ENCODE measurements at regions not wholly inside any gene's neighbourhood (a gene's known extent, or its start where the extent isn't known, plus 50 kb on each side); places are given as distances from the start of the nearest gene placed in this dataset.

- Histone ChIP-seq H3K27me3 (ENCODE audit: control insufficient read depth, extremely low read depth, insufficient read depth, low read length) (no peaks in the 10 kb centered on the region), H3K4me1 (ENCODE audit: control insufficient read depth, extremely low read depth, insufficient read depth, low read length) (peaks cover 58% of the 10 kb centered on the region), H3K4me2 (ENCODE audit: control insufficient read depth, extremely low read depth, insufficient read depth, low read depth, low read length) (no peak overlapping the region), H3K36me3 (ENCODE audit: control insufficient read depth in 2 of 2, extremely low read depth in 1 of 2, insufficient read depth in 2 of 2, low read length in 2 of 2) (no peaks in the 10 kb centered on the region), H3K79me2 (ENCODE audit: control insufficient read depth, insufficient read depth, low read length) (no peaks in the 10 kb centered on the region), H3K9me1 (ENCODE audit: control insufficient read depth, extremely low read depth, insufficient read depth, low read length) (no peaks in the 10 kb centered on the region), H3K27ac (ENCODE audit: control insufficient read depth, insufficient read depth, low read length) (no peak overlapping the region), H4K20me1 (ENCODE audit: control insufficient read depth, extremely low read depth, insufficient read depth, low read length) (no peaks in the 10 kb centered on the region), H3K9ac (ENCODE audit: control insufficient read depth, extremely low read depth, insufficient read depth, low read length) (no peak overlapping the region), H3K9me3 (ENCODE audit: control insufficient read depth, low read depth, low read length) (no peaks in the 10 kb centered on the region), H2AFZ (ENCODE audit: control insufficient read depth, low read length) (peak overlapping the region; percentile 49), H3K4me3 (ENCODE audit: control insufficient read depth in 2 of 3, extremely low read depth in 1 of 3, insufficient read depth in 2 of 3, low read depth in 1 of 3, low read length in 3 of 3) (no peak overlapping the region)
- TF ChIP-seq CTCF (optimal IDR thresholded peaks at IDR 0.05 in 1 of 3, IDR thresholded peaks at IDR 0.05 in 1 of 3, conservative IDR thresholded peaks at IDR 0.05 in 1 of 3; ENCODE audit: extremely low read depth in 1 of 3, insufficient read depth in 2 of 3, low read length in 3 of 3) (no peak), EZH2 (IDR thresholded peaks at IDR 0.05; ENCODE audit: low read length) (no peak)
- no peak for FAIRE-seq
- no peak for DNase-seq (ENCODE audit: low read depth, low spot score)
- dilution Hi-C loops (cut with MboI; ENCODE audit: extremely low pct_ligation_motif_present, low sequenced_read_pairs), result no loop called here
Measured at GRCh38 chr2:234684466-234684865, 187.6 kb upstream of the ARL4C start.

- H3K4me2 ChIP-seq (ENCODE audit: control insufficient read depth, extremely low read depth, insufficient read depth, low read depth, low read length), result no peak overlapping the region
- FAIRE-seq (peak; percentile 9), DNase-seq (ENCODE audit: low read depth, low spot score) (no peak)
- no peak overlapping the region for H3K9ac ChIP-seq (ENCODE audit: control insufficient read depth, extremely low read depth, insufficient read depth, low read length)
- TF ChIP-seq EZH2 (IDR thresholded peaks at IDR 0.05; ENCODE audit: low read length) (no peak), CTCF (optimal IDR thresholded peaks at IDR 0.05 in 1 of 3, IDR thresholded peaks at IDR 0.05 in 1 of 3, conservative IDR thresholded peaks at IDR 0.05 in 1 of 3; ENCODE audit: extremely low read depth in 1 of 3, insufficient read depth in 2 of 3, low read length in 3 of 3) (no peak)
- dilution Hi-C loops (cut with MboI; ENCODE audit: extremely low pct_ligation_motif_present, low sequenced_read_pairs), result no loop called here
- H3K36me3 ChIP-seq (ENCODE audit: control insufficient read depth in 2 of 2, extremely low read depth in 1 of 2, insufficient read depth in 2 of 2, low read length in 2 of 2), result no peaks in the 10 kb centered on the region
- H3K9me3 ChIP-seq (ENCODE audit: control insufficient read depth, low read depth, low read length), result no peaks in the 10 kb centered on the region
- H3K9me1 ChIP-seq (ENCODE audit: control insufficient read depth, extremely low read depth, insufficient read depth, low read length), result no peaks in the 10 kb centered on the region
- peak overlapping the region; percentile 49 for H2AFZ ChIP-seq (ENCODE audit: control insufficient read depth, low read length)
- no peaks in the 10 kb centered on the region for H3K27me3 ChIP-seq (ENCODE audit: control insufficient read depth, extremely low read depth, insufficient read depth, low read length)
- no peaks in the 10 kb centered on the region for H3K79me2 ChIP-seq (ENCODE audit: control insufficient read depth, insufficient read depth, low read length)
- H4K20me1 ChIP-seq (ENCODE audit: control insufficient read depth, extremely low read depth, insufficient read depth, low read length), result no peaks in the 10 kb centered on the region
- no peak overlapping the region for H3K4me3 ChIP-seq (ENCODE audit: control insufficient read depth in 2 of 3, extremely low read depth in 1 of 3, insufficient read depth in 2 of 3, low read depth in 1 of 3, low read length in 3 of 3)
- peaks cover 63% of the 10 kb centered on the region for H3K4me1 ChIP-seq (ENCODE audit: control insufficient read depth, extremely low read depth, insufficient read depth, low read length)
- no peak overlapping the region for H3K27ac ChIP-seq (ENCODE audit: control insufficient read depth, insufficient read depth, low read length)
Measured at GRCh38 chr2:234683950-234684349, 187.1 kb upstream of the ARL4C start.

Data from keratinocyte (primary cell).